Astrocyte of the cerebellum (primary cell): ENCODE measurements at regions not wholly inside any gene's neighbourhood (a gene's known extent, or its start where the extent isn't known, plus 50 kb on each side); places are given as distances from the start of the nearest gene placed in this dataset.

Experiments
- DNase-seq: peaks from one replicate; pipeline ENCODE4 v3.0.0-alpha.2; 2011; ENCODE audit warnings: low read depth
- H3K4me3 ChIP-seq: 2 replicates; pipeline ENCODE4 v1.5.1; 2011; ENCODE audit warnings: mild to moderate bottlenecking, low read depth, low read length, moderate library complexity
- in situ Hi-C: cut with HindIII; loops from 2 replicates; pipeline ENCODE4 v1.10.0; 2017; ENCODE audit warnings: low sequenced_read_pairs
- TF ChIP-seq, protein P1 (sequence below): IDR thresholded peaks from 2 replicates; pipeline ENCODE4 v1.5.1; 2012; ENCODE audit warnings: low read length, low read depth, moderate library complexity, mild to moderate bottlenecking; ENCODE audit errors: missing control alignments

DNA sequence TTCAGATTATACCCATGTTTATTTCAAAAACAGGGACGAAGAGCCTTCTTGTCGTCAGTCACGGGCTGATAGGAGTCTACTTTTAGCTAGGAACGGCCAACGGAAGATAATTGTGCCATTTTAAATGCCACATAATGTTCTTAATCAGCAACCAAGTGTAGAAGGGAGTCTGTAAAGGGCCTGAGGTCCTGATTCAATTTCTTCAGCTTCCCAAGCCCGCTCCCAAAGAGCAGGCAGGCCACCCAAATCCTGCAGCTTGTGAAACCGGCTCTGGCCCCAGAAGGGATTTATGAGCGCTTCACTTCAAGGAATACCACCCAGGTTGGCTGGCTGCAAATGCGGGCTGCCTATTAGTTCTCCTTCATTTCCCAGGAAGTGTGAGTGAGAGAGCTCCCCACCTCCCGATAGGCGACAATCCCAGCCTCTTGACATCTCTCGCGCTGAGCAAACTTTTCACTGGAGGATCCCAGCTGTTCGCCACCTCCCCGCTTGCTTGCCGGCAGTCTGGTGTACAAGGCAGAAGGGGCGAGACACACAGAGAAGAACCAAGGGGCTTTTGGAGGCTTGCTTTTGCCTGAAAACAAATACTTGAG, 272.9 kb downstream of the CDH20 start:
- H3K4me3 ChIP-seq, result peak overlapping the region; percentile 20
- in situ Hi-C loops, result no loop called here
- no peak for DNase-seq
- TF ChIP-seq, protein P1, sequence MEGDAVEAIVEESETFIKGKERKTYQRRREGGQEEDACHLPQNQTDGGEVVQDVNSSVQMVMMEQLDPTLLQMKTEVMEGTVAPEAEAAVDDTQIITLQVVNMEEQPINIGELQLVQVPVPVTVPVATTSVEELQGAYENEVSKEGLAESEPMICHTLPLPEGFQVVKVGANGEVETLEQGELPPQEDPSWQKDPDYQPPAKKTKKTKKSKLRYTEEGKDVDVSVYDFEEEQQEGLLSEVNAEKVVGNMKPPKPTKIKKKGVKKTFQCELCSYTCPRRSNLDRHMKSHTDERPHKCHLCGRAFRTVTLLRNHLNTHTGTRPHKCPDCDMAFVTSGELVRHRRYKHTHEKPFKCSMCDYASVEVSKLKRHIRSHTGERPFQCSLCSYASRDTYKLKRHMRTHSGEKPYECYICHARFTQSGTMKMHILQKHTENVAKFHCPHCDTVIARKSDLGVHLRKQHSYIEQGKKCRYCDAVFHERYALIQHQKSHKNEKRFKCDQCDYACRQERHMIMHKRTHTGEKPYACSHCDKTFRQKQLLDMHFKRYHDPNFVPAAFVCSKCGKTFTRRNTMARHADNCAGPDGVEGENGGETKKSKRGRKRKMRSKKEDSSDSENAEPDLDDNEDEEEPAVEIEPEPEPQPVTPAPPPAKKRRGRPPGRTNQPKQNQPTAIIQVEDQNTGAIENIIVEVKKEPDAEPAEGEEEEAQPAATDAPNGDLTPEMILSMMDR, result no peak

DNA sequence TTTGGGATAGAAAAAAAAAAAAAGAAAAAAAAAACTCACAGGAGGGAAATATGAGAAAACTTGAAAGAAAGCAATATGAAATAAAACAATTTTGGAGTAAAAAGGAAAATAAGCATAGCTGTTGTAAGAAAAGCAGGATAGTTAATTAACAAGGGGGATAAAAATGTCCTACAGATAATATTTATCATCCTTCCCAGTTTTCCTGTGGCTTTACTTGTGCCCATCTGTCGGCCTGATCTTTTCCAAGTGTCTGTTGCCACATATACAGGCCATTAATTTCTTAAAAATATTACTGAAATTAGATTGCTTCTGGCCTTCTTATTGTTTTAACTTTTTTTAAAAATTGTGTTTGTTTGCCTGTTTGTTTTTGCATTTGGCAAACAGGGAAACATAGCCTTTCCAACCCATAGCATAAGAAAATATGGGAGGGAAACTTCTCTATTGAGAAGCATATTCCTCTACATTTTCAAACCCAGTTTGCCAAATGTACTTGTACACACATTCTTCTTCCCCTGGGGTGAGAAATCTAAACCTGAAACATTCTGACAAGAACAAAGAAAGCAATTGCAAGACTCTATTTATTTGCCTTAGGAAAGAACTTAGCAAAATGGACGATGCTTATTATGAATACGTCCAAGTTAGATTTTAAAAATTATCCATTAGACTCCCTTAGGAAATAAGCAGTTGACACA, 272.3 kb downstream of the CDH20 start:
- peak overlapping the region; percentile 20 for H3K4me3 ChIP-seq
- TF ChIP-seq, protein P1, result no peak
- in situ Hi-C loops, result no loop called here
- no peak for DNase-seq
